ENCODE measurements at regions not wholly inside any gene's neighbourhood (a gene's known extent, or its start where the extent isn't known, plus 50 kb on each side); places are given as distances from the start of the nearest gene placed in this dataset.

- TF ChIP-seq SUZ12 (IDR thresholded peaks at IDR 0.05) (no peak), SP1 (IDR thresholded peaks at IDR 0.05) (no peak), FOXM1 (IDR thresholded peaks at IDR 0.05; ENCODE audit: borderline replicate concordance) (no peak), HDGF (IDR thresholded peaks at IDR 0.05; ENCODE audit: borderline replicate concordance) (no peak), ARNT (IDR thresholded peaks at IDR 0.05) (no peak)
Measured at GRCh38 chr5:98463676-98464075, 309.8 kb upstream of the RGMB start.
